Skeletal muscle satellite cell (primary cell): ENCODE measurements at regions not wholly inside any gene's neighbourhood (a gene's known extent, or its start where the extent isn't known, plus 50 kb on each side); places are given as distances from the start of the nearest gene placed in this dataset.

Source experiments
- H3K27me3 ChIP-seq: 2 replicates; pipeline ENCODE4 v1.7.0; 2013; ENCODE audit warnings: low read length; ENCODE audit not compliant: control insufficient read depth, insufficient read depth
- H3K36me3 ChIP-seq: 2 replicates; pipeline ENCODE4 v1.7.0; 2013; ENCODE audit warnings: mild to moderate bottlenecking, control low read depth, low read length; ENCODE audit not compliant: insufficient read depth
- H3K4me1 ChIP-seq: 2 replicates; pipeline ENCODE4 v1.7.0; 2013; ENCODE audit warnings: low read length; ENCODE audit not compliant: control insufficient read depth, insufficient read depth
- H3K4me2 ChIP-seq: 2 replicates; pipeline ENCODE4 v1.7.0; 2013; ENCODE audit warnings: mild to moderate bottlenecking, low read length
- H3K4me3 ChIP-seq: 2 replicates; pipeline ENCODE4 v1.7.0; 2013; ENCODE audit warnings: low read length
- H3K9ac ChIP-seq: 2 replicates; pipeline ENCODE4 v1.7.0; 2013; ENCODE audit warnings: mild to moderate bottlenecking, low read depth, low read length, moderate library complexity
- H3K9me3 ChIP-seq: replicated peaks from 2 replicates; pipeline ENCODE4 v1.7.0; 2013; ENCODE audit warnings: mild to moderate bottlenecking, control low read depth, low read length

GRCh38 chr4:71231129-71232055, 107.4 kb upstream of the SLC4A4 start:
- no peaks in the 10 kb centered on the region for H3K36me3 ChIP-seq
- H3K27me3 ChIP-seq = peaks cover 9% of the 10 kb centered on the region
- no peak overlapping the region for H3K4me3 ChIP-seq
- H3K4me1 ChIP-seq = peaks cover 24% of the 10 kb centered on the region
- peak overlapping the region; percentile 37 for H3K9ac ChIP-seq
- no peaks in the 10 kb centered on the region for H3K9me3 ChIP-seq
- H3K4me2 ChIP-seq = peak overlapping the region; percentile 67

GRCh38 chr4:71232056-71232430, 106.8 kb upstream of the SLC4A4 start:
- H3K9ac ChIP-seq = no peak overlapping the region
- H3K4me2 ChIP-seq = no peak overlapping the region
- no peaks in the 10 kb centered on the region for H3K36me3 ChIP-seq
- no peaks in the 10 kb centered on the region for H3K9me3 ChIP-seq
- H3K4me3 ChIP-seq = no peak overlapping the region
- H3K27me3 ChIP-seq = peaks cover 6% of the 10 kb centered on the region
- H3K4me1 ChIP-seq = peaks cover 24% of the 10 kb centered on the region

- Histone ChIP-seq H3K36me3 (no peaks in the 10 kb centered on the region), H3K27me3 (no peaks in the 10 kb centered on the region), H3K9ac (no peak overlapping the region), H3K4me2 (no peak overlapping the region), H3K9me3 (no peaks in the 10 kb centered on the region), H3K4me3 (no peak overlapping the region), H3K4me1 (peaks cover 24% of the 10 kb centered on the region)
Observed at GRCh38 chr4:71232846-71233245, 106.0 kb upstream of the SLC4A4 start.

- Histone ChIP-seq H3K9me3 (no peaks in the 10 kb centered on the region), H3K4me1 (peaks cover 14% of the 10 kb centered on the region), H3K4me3 (no peak overlapping the region), H3K4me2 (no peak overlapping the region), H3K9ac (no peak overlapping the region), H3K27me3 (no peaks in the 10 kb centered on the region), H3K36me3 (no peaks in the 10 kb centered on the region)
Observed at GRCh38 chr4:71235311-71236201, 103.3 kb upstream of the SLC4A4 start.

- H3K4me1 ChIP-seq = peaks cover 7% of the 10 kb centered on the region
- no peak overlapping the region for H3K4me3 ChIP-seq
- no peak overlapping the region for H3K4me2 ChIP-seq
- no peak overlapping the region for H3K9ac ChIP-seq
- H3K9me3 ChIP-seq = no peaks in the 10 kb centered on the region
- no peaks in the 10 kb centered on the region for H3K36me3 ChIP-seq
- no peaks in the 10 kb centered on the region for H3K27me3 ChIP-seq
Observed at GRCh38 chr4:71236226-71236625, 102.6 kb upstream of the SLC4A4 start.

GRCh38 chr4:71237641-71238040, 101.2 kb upstream of the SLC4A4 start:
- no peaks in the 10 kb centered on the region for H3K4me1 ChIP-seq
- no peaks in the 10 kb centered on the region for H3K9me3 ChIP-seq
- H3K4me3 ChIP-seq = no peak overlapping the region
- H3K27me3 ChIP-seq = no peaks in the 10 kb centered on the region
- H3K9ac ChIP-seq = no peak overlapping the region
- H3K36me3 ChIP-seq = no peaks in the 10 kb centered on the region
- H3K4me2 ChIP-seq = no peak overlapping the region

- H3K36me3 ChIP-seq = no peaks in the 10 kb centered on the region
- no peaks in the 10 kb centered on the region for H3K9me3 ChIP-seq
- H3K9ac ChIP-seq = no peak overlapping the region
- no peak overlapping the region for H3K4me3 ChIP-seq
- no peak overlapping the region for H3K4me2 ChIP-seq
- H3K27me3 ChIP-seq = no peaks in the 10 kb centered on the region
- H3K4me1 ChIP-seq = no peaks in the 10 kb centered on the region
Observed at GRCh38 chr4:71239365-71239764, 99.5 kb upstream of the SLC4A4 start.

- Histone ChIP-seq H3K4me1 (no peaks in the 10 kb centered on the region), H3K4me2 (no peak overlapping the region), H3K4me3 (no peak overlapping the region), H3K36me3 (no peaks in the 10 kb centered on the region), H3K9me3 (no peaks in the 10 kb centered on the region), H3K27me3 (no peaks in the 10 kb centered on the region), H3K9ac (no peak overlapping the region)
Observed at GRCh38 chr4:71240094-71240493, 98.7 kb upstream of the SLC4A4 start.

- H3K9me3 ChIP-seq = no peaks in the 10 kb centered on the region
- H3K4me3 ChIP-seq = no peak overlapping the region
- H3K4me2 ChIP-seq = no peak overlapping the region
- H3K36me3 ChIP-seq = no peaks in the 10 kb centered on the region
- H3K27me3 ChIP-seq = no peaks in the 10 kb centered on the region
- no peaks in the 10 kb centered on the region for H3K4me1 ChIP-seq
- no peak overlapping the region for H3K9ac ChIP-seq
Observed at GRCh38 chr4:71241501-71242288, 97.1 kb upstream of the SLC4A4 start.

- Histone ChIP-seq H3K27me3 (no peaks in the 10 kb centered on the region), H3K36me3 (no peaks in the 10 kb centered on the region), H3K9me3 (no peaks in the 10 kb centered on the region), H3K4me1 (no peaks in the 10 kb centered on the region), H3K4me3 (no peak overlapping the region), H3K4me2 (no peak overlapping the region), H3K9ac (no peak overlapping the region)
Observed at GRCh38 chr4:71243091-71243833, 95.6 kb upstream of the SLC4A4 start.
